Suprapubic skin (tissue), 4 donors: ENCODE measurements at regions not wholly inside any gene's neighbourhood (a gene's known extent, or its start where the extent isn't known, plus 50 kb on each side); places are given as distances from the start of the nearest gene placed in this dataset.
"Not testable (repeated sequence)": the region's sequence is repeated elsewhere in the genome, so short reads cannot be mapped to it uniquely, and the experiment has no call there.

ENCODE experiments used
- POLR2A ChIP-seq, 2 donors: fragments of 450-650 bp; IDR thresholded peaks; one replicate each; pipeline ENCODE4 v1.6.1; 2017; ENCODE audit warnings: antibody characterized with exemption in 2 of 2, mild to moderate bottlenecking in 2 of 2, moderate library complexity in 2 of 2
- POLR2AphosphoS5 ChIP-seq, 3 donors: sonication (generic); formaldehyde crosslinking; IDR thresholded peaks; one replicate each; pipeline ENCODE4 v1.6.1; 2017; ENCODE audit warnings: antibody characterized with exemption in 3 of 3
- TF ChIP-seq, protein P1 (sequence below), 2 donors: fragments of 200-600 bp in 1 of 2; fragments of 450-650 bp in 1 of 2; sonication (generic) in 1 of 2; IDR thresholded peaks; one replicate each; pipeline ENCODE4 v1.5.1; 2016 to 2019; ENCODE audit warnings: antibody characterized with exemption in 2 of 2, mild to moderate bottlenecking in 1 of 2, moderate library complexity in 1 of 2

DNA sequence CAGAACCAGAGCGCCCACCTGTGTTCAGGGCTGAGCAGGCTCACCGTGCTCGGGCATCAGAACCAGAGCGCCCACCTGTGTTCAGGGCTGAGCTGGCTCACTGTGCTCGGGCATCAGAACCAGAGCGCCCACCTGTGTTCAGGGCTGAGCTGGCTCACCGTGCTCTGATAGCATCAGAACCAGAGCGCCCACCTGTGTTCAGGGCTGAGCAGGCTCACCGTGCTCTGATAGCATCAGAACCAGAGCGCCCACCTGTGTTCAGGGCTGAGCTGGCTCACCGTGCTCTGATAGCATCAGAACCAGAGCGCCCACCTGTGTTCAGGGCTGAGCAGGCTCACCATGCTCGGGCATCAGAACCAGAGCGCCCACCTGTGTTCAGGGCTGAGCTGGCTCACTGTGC lies 525.2 kb upstream of the B3GAT1 start:
- TF ChIP-seq POLR2AphosphoS5, POLR2A (IDR thresholded peaks at IDR 0.05): not testable (repeated sequence)
- TF ChIP-seq, protein P1, sequence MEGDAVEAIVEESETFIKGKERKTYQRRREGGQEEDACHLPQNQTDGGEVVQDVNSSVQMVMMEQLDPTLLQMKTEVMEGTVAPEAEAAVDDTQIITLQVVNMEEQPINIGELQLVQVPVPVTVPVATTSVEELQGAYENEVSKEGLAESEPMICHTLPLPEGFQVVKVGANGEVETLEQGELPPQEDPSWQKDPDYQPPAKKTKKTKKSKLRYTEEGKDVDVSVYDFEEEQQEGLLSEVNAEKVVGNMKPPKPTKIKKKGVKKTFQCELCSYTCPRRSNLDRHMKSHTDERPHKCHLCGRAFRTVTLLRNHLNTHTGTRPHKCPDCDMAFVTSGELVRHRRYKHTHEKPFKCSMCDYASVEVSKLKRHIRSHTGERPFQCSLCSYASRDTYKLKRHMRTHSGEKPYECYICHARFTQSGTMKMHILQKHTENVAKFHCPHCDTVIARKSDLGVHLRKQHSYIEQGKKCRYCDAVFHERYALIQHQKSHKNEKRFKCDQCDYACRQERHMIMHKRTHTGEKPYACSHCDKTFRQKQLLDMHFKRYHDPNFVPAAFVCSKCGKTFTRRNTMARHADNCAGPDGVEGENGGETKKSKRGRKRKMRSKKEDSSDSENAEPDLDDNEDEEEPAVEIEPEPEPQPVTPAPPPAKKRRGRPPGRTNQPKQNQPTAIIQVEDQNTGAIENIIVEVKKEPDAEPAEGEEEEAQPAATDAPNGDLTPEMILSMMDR (IDR thresholded peaks at IDR 0.05): not testable (repeated sequence)
